OCI-M2 (cell line): ENCODE measurements at regions not wholly inside any gene's neighbourhood (a gene's known extent, or its start where the extent isn't known, plus 50 kb on each side); places are given as distances from the start of the nearest gene placed in this dataset.
"Not testable (repeated sequence)": the region's sequence is repeated elsewhere in the genome, so short reads cannot be mapped to it uniquely, and the experiment has no call there.

Source experiments
- DNase-seq: peaks from one replicate; lab custom pipeline; 2025; ENCODE audit not compliant: unreplicated experiment; lab: John Stamatoyannopoulos, UW

DNA sequence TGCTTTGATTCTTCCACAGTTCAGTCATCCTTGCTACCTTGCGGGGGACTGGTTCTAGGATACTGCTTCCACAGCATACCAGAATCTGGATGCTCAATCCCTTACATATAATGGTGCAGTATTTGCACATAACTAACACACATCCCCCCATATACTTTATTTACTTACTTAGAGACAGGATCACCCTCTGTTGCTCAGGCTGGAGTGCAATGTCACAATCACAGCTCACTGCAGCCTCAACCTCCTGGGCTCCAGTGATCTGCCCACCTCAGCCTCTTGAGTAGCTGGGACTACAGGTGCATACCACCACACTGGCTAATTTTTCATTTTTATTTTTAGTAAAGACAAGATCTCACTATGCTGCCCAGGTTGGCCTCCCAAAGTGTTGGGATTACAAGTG is 112.2 kb downstream of the GOSR1 start:
- no peak for DNase-seq

DNA sequence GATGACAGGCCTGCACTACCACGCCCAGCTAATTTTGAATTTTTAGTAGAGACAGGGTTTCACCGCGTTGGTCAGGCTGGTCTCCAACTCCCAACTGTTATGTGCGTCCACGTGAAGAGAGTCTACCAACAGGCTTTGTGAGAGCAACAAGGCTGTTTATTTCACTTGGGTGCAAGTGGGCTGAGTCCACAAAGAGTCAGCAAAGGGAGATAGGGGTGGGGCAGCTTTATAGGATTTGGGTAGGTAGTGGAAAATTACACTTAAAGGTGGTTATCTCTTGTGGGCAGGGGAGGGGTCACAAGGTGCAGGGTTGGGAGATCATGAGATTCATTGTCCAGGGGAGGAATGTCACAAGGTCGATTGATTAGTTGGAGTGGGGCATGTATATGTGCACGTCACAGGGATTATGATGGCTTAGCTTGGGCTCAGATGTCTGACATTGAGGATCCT is 111.6 kb downstream of the GOSR1 start:
- DNase-seq = no peak

DNA sequence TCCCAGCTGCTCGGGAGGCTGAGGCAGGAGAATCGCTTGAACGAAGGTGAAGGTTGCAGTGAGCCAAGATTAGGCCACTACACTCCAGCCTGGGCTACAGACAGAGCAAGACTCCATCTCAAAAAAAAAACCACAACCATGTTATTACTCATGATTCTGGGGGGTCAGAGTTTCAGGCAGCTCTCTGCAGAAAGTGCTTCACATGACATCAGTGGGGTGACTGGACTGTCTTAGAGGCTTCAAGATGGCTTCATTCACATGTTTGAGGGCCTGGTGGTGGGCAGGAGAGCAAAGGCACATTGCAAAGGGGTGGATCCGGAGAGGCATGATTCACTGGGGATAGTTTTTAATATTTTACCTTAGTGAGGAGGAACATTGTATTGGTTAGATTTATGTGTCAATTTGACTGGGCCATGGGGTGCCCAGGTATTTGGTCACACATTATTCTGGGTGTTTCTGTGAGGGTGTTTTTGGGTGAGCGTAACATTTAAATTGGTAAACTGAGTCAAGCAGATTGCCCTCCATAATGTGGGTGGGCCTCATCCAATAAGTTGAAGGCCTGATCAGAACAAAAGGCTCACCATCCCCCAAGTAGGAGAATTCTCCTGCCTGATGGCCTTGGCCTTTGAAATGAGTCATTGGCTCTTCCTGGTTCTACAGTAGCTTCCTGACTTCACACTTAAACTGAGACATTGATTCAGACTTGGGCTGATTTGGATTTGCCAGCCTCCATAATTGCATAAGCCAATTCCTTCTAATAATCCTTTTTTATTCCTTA is 109.8 kb downstream of the GOSR1 start:
- no peak for DNase-seq

GRCh38 chr17:30584810-30585209 is 107.6 kb downstream of the GOSR1 start:
- DNase-seq = no peak

- DNase-seq = no peak
These were observed 103.7 kb downstream of the GOSR1 start for GRCh38 chr17:30580916-30581315.

GRCh38 chr17:30579610-30580315 is 102.6 kb downstream of the GOSR1 start:
- no peak for DNase-seq

- not testable (repeated sequence) for DNase-seq
These were observed 101.0 kb downstream of the GOSR1 start for GRCh38 chr17:30578015-30578717.
